Amniotic epithelial cell (primary cell): ENCODE measurements at regions not wholly inside any gene's neighbourhood (a gene's known extent, or its start where the extent isn't known, plus 50 kb on each side); places are given as distances from the start of the nearest gene placed in this dataset.
A peak's percentile ranks its signal among the peaks of the same experiment; 100 is the strongest.
"Not testable (repeated sequence)": the region's sequence is repeated elsewhere in the genome, so short reads cannot be mapped to it uniquely, and the experiment has no call there.

Source experiments
- DNase-seq: peaks from one replicate; pipeline ENCODE4 v3.0.0-alpha.2; 2010; ENCODE audit warnings: low read depth

- no peak for DNase-seq
These were observed 598.1 kb downstream of the DNAH5 start for GRCh38 chr5:13346401-13346800.

GRCh38 chr5:13339093-13339492 lies 605.4 kb downstream of the DNAH5 start:
- DNase-seq = no peak

DNA sequence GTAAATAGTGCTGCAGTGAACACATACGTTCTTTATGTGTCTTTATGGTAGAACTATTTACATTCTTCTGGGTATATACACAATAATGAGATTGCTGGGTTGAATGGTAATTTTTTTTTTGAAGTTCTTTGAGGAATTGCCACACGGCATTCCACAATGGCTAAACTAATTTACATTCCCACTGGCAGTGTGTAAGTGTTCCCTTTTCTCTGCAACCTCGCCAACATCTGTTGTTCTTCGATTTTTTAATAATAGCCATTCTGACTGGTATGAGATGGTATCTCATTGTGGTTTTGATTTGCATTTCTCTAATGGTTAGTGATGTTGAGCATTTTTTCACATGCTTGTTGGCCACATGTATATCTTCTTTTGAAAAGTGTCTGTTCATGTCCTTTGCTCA lies 609.5 kb downstream of the DNAH5 start:
- DNase-seq = not testable (repeated sequence)

DNA sequence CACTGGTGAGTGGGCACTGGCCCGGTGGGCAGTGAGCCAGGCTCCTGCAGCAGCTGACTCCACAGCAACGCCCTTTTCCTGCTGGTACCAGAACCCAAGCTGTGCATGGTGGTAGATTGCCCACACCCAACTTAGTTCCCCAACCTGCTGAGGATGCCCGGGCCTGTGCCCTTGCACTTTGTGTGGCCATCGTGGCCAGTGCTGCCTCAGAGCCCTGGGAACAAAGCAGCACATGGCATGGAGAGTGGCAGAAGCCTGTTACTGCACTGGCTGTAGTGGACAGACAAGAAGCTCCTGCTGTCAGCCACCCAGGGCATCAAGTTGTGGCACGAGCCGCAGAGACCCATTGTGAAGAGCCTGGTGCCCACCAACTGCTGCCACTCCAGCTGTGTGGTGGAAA lies 612.9 kb downstream of the DNAH5 start:
- DNase-seq = no peak

DNA sequence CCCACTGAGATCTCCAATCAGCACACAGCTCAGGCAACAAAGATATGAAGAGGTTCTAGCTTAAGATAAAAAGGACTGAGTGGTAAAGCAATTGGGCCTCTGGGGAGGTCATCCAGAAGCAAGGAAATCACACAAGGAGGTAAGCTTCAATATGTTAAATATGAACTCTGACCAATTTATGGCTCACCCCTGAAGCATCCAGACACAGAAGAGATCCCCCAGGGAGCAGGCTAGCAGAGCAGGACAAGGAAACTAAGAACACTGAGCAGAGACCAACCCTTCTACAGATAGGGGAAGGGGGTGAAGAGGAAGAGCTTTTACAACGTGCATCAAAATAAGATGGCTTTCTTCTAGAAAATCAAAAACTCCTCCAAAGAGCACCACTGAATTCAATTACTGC lies 616.2 kb downstream of the DNAH5 start:
- no peak for DNase-seq

DNA sequence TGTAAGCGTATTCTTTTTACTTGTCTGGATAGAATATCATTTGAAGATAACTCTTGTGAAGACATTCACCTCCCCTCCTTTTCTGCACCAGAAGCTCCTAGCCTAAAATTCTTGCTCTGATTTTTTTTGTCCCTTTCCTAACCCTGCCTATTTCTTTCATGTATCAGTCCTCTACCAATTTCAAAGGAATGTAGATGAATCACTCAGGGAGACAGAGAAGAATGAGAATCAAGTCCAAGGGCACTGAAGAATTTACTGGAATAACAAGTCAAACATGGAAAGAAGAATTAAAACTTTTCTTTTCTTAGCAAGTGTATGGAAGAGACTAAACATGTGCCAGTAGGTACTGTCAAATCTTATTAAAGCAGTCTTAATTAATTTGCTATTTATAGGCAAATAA lies 618.7 kb downstream of the DNAH5 start:
- no peak for DNase-seq

- no peak for DNase-seq
These were observed 621.7 kb downstream of the DNAH5 start for GRCh38 chr5:13322769-13323168.

DNA sequence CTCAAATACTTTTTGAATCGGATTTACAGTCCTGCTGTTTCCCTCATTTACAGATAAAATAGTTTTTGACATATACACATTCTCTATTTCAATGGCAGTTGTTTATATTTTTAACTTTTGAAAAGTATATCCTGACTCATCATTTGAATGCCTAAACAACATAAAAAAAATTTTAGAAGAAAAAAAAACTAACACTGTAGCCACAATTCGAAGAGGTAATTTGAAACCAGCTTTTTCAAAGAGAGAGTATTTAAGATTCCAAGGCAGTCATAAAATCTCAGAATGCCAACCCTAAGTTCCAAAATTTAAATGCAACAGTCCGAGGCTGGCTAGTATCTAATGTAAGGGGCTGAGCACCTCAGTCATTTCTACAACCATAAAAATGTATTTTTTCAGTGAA lies 626.8 kb downstream of the DNAH5 start:
- DNase-seq = no peak

- no peak for DNase-seq
These were observed 628.3 kb downstream of the DNAH5 start for GRCh38 chr5:13316176-13316575.

- DNase-seq = no peak
These were observed 637.0 kb downstream of the DNAH5 start for GRCh38 chr5:13307480-13307879.

DNA sequence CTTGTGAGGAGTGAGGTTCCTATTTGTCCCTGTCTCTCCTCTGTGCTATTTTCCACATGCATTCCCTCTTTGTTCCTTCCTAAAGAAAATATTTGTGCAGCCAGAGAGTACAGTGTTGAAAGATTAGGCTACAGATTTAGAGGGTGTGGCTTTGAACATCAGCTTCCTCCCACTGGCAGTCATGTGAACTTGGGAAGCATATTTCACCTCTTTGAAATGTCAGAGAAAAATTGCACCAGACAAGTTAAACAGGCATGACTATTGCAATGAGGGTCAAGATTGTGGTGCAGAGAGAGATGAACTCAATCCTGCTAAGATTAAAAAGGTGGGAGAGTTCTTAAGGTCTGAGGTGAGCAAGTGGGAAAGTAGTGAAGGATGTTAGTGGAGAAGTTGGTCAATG lies 641.0 kb downstream of the DNAH5 start:
- DNase-seq = no peak

- no peak for DNase-seq
These were observed 665.7 kb downstream of the DNAH5 start for GRCh38 chr5:13278811-13279210.

GRCh38 chr5:13278148-13278547 lies 666.3 kb downstream of the DNAH5 start:
- no peak for DNase-seq

- DNase-seq = no peak
These were observed 668.3 kb downstream of the DNAH5 start for GRCh38 chr5:13276156-13276555.

- DNase-seq = no peak
These were observed 680.8 kb downstream of the DNAH5 start for GRCh38 chr5:13263701-13264100.

DNA sequence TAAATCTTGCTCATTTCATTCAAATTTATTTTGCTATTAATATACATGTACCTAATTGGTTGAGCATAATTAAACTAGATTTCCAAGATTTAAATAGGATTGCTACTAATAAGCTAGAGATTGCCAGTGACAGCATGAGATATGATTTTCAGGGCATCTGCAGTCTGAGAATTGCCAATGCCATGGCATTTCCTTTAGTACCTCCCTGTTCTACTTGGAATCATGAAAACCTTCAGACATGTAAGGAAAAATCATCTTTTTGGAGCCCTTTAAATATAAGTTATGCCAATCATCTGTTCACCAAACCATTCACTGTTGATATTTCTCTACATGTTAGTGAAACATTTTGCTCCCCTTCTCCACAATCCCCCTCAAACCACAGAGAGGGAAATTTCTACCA lies 691.4 kb downstream of the DNAH5 start:
- no peak for DNase-seq

- no peak for DNase-seq
These were observed 691.8 kb downstream of the DNAH5 start for GRCh38 chr5:13252699-13253098.

GRCh38 chr5:13251623-13252376 lies 692.7 kb downstream of the DNAH5 start:
- no peak for DNase-seq

DNA sequence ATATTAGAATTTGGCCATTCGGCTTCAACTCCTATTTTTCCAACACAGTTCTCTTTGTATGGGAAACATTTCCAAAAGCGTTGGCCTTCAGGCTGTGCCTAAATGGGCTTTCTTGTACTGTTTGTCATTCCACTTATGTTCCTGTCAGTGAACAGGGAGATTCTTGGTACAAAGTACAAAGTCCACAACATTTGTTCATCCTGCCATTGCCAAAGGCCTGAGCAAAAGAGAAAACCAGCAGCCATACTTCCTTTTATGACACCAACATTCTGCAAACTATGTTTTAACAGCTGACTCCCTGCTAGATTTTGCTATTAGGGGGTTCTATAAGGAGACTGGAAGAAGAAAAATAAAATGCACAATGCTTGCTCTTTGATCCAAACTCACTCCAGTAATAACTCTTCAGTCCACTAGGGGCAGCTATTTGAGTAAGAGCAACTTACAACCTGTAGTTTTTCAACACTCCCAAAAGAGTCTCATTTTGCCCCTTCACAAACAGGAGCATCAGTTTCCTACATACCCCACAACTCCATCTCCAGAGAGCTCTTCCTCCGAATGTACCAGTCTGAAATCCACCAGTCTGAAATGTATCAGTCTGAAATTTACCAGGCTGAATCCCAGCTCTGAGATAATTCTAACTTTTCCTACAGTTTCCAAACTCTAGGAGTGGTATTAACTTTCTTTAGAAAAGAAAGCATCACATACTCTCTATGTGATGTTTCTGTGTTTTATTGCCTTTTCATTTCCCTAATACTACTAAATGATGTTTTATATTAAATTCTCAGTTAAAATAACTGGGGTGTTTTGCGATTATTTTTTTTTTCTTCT lies 693.8 kb downstream of the DNAH5 start:
- DNase-seq = no peak

DNA sequence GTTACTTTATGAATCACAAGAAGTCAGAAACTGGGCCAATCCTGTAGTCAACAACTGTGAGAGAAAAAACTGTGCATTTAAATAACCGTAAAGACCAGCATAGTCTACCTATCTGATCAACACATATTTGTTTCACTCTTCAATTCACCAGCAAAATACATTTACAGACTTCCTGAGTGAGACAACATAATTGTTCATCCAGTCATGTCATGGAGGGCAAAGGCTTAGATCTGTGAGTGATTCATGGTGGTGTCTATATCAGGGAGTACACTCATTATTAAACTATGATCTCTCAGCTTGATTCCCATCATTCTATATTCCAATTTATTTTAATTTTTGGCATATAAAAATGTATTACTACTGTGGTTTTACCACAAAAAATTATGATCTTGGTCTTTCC lies 694.6 kb downstream of the DNAH5 start:
- DNase-seq = no peak

- DNase-seq = peak; percentile 1
These were observed 696.2 kb downstream of the DNAH5 start for GRCh38 chr5:13248253-13248652.

GRCh38 chr5:13246053-13246452 lies 698.4 kb downstream of the DNAH5 start:
- DNase-seq = no peak

DNA sequence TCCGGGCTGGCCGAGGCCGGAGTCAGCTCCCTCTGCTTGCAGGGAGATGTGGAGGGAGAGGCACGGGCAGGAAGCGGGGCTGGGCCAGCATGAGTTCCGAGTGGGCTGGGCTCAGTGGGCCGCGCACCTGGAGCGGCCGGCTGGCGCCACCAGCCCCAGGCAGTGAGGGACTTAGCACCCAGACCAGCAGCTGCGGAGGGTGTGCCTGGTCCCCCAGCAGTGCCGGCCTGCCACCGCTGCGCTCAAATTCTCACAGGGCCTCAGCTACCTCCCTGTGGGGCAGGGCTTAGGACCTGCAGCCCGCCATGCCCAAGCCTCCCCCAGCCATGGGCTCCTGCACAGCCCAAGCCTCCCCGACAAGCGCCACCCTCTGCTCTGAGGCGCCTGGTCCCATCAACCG lies 700.3 kb downstream of the DNAH5 start:
- no peak for DNase-seq

- DNase-seq = no peak
These were observed 717.0 kb downstream of the DNAH5 start for GRCh38 chr5:13227513-13227912.
